HG03135 (cell line): ENCODE measurements at regions not wholly inside any gene's neighbourhood (a gene's known extent, or its start where the extent isn't known, plus 50 kb on each side); places are given as distances from the start of the nearest gene placed in this dataset.
A peak's percentile ranks its signal among the peaks of the same experiment; 100 is the strongest.

Source experiments
- ATAC-seq: cut with Tn5 transposase; IDR thresholded peaks from one replicate; pipeline ENCODE4 v1.9.1; 2021; ENCODE audit warnings: mild to moderate bottlenecking, moderate library complexity; ENCODE audit not compliant: unreplicated experiment

- ATAC-seq = no peak
Observed at GRCh38 chr15:70508561-70509281, 254.6 kb downstream of the UACA start.

GRCh38 chr15:70507772-70508371 is 255.5 kb downstream of the UACA start:
- ATAC-seq = no peak

- ATAC-seq = no peak
Observed at GRCh38 chr15:70505936-70506912, 257.1 kb downstream of the UACA start.

- ATAC-seq = no peak
Observed at GRCh38 chr15:70505411-70505919, 257.9 kb downstream of the UACA start.

GRCh38 chr15:70504988-70505387 is 258.4 kb downstream of the UACA start:
- ATAC-seq = no peak

GRCh38 chr15:70504299-70504951 is 258.9 kb downstream of the UACA start:
- peak; percentile 52 for ATAC-seq

- ATAC-seq = no peak
Observed at GRCh38 chr15:70503798-70504298, 259.5 kb downstream of the UACA start.

- no peak for ATAC-seq
Observed at GRCh38 chr15:70503073-70503745, 260.1 kb downstream of the UACA start.

- no peak for ATAC-seq
Observed at GRCh38 chr15:70502529-70502928, 260.8 kb downstream of the UACA start.

- no peak for ATAC-seq
Observed at GRCh38 chr15:70501849-70502248, 261.5 kb downstream of the UACA start.

- ATAC-seq = no peak
Observed at GRCh38 chr15:70501121-70501727, 262.1 kb downstream of the UACA start.

GRCh38 chr15:70499791-70500190 is 263.6 kb downstream of the UACA start:
- ATAC-seq = no peak

GRCh38 chr15:70498096-70498626 is 265.2 kb downstream of the UACA start:
- no peak for ATAC-seq

GRCh38 chr15:70497661-70498060 is 265.7 kb downstream of the UACA start:
- ATAC-seq = no peak

- ATAC-seq = no peak
Observed at GRCh38 chr15:70495991-70496599, 267.3 kb downstream of the UACA start.

- no peak for ATAC-seq
Observed at GRCh38 chr15:70494852-70495571, 268.3 kb downstream of the UACA start.

GRCh38 chr15:70494517-70494851 is 268.9 kb downstream of the UACA start:
- no peak for ATAC-seq

GRCh38 chr15:70493787-70494516 is 269.4 kb downstream of the UACA start:
- no peak for ATAC-seq
